D721Med (cell line): ENCODE measurements at regions not wholly inside any gene's neighbourhood (a gene's known extent, or its start where the extent isn't known, plus 50 kb on each side); places are given as distances from the start of the nearest gene placed in this dataset.
"Not testable (repeated sequence)": the region's sequence is repeated elsewhere in the genome, so short reads cannot be mapped to it uniquely, and the experiment has no call there.

Experiments
- DNase-seq: peaks from one replicate; pipeline ENCODE4 v3.0.0; 2011; ENCODE audit warnings: low spot score; ENCODE audit not compliant: insufficient read length
- FAIRE-seq: peaks from 2 replicates; lab custom pipeline; 2011; peaks lifted over from hg19 to GRCh38; lab: Jason Lieb, UNC
- TF ChIP-seq, protein P1 (sequence below): IDR thresholded peaks from 2 replicates; pipeline ENCODE4 v1.5.1; 2012; ENCODE audit warnings: mild to moderate bottlenecking, control low read depth; ENCODE audit not compliant: insufficient read depth; ENCODE audit errors: missing control alignments

DNA sequence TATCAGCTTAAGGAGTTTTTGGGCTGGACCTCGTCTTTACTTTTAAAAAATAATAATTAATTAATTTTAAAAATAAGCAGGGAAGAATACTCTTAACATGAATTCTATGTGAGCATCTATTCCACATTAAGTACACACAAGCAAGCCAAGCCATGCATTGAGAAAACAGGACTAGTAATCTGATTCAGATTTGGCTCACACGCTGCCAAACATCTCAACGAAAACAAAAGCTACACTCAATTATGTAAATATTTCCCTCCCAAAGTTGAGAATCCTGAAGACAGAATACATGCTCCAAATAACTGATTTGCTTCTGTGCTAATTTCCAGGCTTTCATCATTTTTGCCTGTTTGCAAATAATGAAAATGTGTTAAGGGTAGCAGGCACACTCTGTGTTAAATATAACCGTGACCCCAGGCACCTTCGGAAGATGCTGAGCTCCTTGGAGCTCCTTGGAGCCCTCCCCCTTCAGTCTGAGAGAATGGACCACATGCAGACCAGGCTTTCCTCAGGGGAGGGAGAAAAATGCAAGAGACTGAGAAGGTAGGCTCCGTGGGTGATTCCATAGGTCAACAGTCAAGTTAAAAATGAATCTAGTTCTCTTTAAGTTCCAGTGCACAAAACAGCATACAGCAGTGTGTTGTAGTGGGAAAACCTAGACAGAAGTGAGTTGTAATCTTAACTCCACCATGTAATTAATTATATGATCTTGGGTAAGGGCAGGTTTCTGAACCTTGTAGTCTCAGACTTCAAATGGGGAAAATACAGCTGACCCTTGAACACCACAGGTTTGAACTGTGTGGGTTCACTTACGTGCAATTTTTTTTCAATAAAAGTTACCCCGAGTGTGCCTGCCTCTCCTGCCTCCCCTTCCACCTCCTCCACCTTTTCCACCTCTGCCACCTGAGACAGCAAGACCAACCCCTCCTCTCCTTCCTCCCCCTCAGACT is 161.3 kb upstream of the RREB1 start:
- no peak for DNase-seq
- FAIRE-seq: no peak
- TF ChIP-seq, protein P1, sequence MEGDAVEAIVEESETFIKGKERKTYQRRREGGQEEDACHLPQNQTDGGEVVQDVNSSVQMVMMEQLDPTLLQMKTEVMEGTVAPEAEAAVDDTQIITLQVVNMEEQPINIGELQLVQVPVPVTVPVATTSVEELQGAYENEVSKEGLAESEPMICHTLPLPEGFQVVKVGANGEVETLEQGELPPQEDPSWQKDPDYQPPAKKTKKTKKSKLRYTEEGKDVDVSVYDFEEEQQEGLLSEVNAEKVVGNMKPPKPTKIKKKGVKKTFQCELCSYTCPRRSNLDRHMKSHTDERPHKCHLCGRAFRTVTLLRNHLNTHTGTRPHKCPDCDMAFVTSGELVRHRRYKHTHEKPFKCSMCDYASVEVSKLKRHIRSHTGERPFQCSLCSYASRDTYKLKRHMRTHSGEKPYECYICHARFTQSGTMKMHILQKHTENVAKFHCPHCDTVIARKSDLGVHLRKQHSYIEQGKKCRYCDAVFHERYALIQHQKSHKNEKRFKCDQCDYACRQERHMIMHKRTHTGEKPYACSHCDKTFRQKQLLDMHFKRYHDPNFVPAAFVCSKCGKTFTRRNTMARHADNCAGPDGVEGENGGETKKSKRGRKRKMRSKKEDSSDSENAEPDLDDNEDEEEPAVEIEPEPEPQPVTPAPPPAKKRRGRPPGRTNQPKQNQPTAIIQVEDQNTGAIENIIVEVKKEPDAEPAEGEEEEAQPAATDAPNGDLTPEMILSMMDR: no peak

DNA sequence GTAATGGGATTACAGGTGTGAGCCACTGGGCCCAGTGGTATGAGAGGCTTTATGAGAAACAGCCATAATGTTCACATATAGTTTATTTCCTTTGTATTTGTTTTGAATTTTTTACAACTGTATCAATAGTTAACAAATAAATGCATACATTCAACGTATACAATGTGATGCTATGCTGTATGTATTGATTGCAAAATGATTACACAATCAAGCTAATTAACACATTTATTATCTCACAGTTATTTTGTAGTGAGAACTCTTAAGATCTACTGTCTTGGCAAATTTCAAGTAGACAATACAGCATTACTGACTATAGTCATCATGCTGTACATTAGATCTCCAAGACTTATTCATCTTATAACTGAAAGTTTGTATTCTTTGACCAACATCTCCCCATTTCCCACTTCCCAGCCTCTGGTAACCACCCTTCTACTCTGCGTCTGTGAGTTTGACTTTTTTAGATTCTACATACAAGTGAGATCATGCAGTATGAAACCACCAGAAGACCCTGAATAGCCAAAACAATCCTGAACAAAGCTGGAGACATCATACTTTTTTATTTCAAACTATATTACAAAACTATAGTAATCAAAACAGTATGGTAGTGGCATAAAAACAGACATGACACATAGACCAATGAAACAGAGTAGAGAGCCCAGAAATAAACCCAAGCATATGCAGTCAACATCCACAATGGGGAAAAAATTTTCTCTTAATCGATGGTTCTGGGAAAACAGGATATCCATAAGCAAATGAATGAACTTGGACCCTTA is 157.2 kb upstream of the RREB1 start:
- FAIRE-seq (no peak), DNase-seq (no peak)
- TF ChIP-seq, protein P1: no peak

- DNase-seq (no peak), FAIRE-seq (no peak)
- TF ChIP-seq, protein P1: no peak
These were observed 156.4 kb upstream of the RREB1 start for GRCh38 chr6:6951355-6951754.

GRCh38 chr6:6952484-6952883 is 155.3 kb upstream of the RREB1 start:
- TF ChIP-seq, protein P1: no peak
- DNase-seq (no peak), FAIRE-seq (no peak)

- not testable (repeated sequence) for DNase-seq, FAIRE-seq
These were observed 154.8 kb upstream of the RREB1 start for GRCh38 chr6:6952927-6953326.

DNA sequence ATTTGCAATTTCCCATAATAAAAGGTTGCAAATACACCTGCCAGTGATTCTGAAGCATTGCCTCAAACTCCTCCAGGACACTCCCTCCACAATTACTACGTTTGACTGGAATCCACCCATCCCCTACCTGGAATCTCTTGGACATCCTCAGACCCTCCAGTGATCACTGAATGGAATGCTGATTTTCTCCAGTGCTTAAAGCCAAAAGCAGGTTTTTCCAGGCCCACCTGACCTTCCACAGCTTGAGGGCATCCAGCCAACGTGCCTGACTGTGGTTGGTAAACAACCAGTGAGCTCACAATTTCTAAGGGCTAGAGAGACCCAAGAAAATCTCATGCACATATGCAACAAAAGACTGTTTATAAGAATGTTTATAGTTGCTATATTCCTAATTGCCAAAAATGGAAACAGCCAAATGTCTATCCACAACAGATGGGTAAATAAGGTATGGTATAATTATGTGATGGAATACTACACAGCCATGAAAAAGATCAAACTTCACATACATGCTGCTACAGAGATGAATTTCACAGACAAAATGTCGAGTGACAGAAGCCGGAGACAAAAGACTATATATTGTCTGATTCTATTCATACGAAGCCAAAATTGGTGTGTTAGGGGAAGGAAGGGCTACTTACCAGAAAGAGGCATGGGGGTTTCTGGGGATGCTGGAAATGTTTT is 147.1 kb upstream of the RREB1 start:
- DNase-seq: no peak
- FAIRE-seq: no peak
- TF ChIP-seq, protein P1: no peak

- DNase-seq: no peak
- TF ChIP-seq, protein P1: no peak
- no peak for FAIRE-seq
These were observed 145.7 kb upstream of the RREB1 start for GRCh38 chr6:6962086-6962485.
